GM12873 (cell line): ENCODE measurements at regions not wholly inside any gene's neighbourhood (a gene's known extent, or its start where the extent isn't known, plus 50 kb on each side); places are given as distances from the start of the nearest gene placed in this dataset.

ENCODE experiments used
- TF ChIP-seq, protein P1 (sequence below): IDR thresholded peaks from 2 replicates; pipeline ENCODE4 v1.5.1; 2012; ENCODE audit warnings: low read depth, mild to moderate bottlenecking, moderate library complexity, low read length, control low read depth; ENCODE audit not compliant: insufficient read depth; ENCODE audit errors: missing control alignments

DNA sequence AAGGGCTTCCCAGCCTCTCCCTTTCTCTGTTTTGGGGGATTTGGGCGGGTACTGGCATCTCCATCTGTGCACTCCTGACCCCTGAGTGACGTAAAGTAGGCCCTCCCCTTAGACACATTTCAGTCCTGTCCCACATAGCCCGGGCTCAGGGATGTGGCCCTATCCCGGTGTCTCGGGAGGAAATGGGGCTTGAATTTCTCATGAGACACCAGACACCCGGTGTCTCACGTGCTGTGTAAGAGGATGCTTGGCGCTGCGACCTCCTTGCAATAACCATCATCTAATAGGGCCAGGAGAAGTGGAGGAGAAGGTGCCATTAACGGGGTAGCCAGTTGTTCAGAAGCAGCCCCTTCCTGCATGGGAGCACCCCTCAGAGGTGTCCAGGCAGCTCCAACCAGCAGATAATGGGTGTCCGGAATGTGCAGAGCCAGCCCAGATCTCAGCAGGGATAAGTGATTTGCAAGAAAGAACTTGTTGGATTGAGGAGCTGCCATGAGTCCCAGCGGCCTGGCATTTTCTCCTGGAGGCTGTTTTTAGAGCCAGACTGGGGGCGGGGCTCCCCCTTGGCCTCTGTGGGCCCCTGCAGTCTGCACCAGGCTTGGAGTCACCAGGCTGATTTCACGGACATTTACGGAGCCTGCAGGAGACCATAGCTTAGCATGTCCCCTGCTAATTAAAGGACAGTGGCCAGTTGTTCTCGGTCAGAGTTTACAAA is 372.0 kb downstream of the PREX1 start:
- TF ChIP-seq, protein P1, sequence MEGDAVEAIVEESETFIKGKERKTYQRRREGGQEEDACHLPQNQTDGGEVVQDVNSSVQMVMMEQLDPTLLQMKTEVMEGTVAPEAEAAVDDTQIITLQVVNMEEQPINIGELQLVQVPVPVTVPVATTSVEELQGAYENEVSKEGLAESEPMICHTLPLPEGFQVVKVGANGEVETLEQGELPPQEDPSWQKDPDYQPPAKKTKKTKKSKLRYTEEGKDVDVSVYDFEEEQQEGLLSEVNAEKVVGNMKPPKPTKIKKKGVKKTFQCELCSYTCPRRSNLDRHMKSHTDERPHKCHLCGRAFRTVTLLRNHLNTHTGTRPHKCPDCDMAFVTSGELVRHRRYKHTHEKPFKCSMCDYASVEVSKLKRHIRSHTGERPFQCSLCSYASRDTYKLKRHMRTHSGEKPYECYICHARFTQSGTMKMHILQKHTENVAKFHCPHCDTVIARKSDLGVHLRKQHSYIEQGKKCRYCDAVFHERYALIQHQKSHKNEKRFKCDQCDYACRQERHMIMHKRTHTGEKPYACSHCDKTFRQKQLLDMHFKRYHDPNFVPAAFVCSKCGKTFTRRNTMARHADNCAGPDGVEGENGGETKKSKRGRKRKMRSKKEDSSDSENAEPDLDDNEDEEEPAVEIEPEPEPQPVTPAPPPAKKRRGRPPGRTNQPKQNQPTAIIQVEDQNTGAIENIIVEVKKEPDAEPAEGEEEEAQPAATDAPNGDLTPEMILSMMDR, result no peak

DNA sequence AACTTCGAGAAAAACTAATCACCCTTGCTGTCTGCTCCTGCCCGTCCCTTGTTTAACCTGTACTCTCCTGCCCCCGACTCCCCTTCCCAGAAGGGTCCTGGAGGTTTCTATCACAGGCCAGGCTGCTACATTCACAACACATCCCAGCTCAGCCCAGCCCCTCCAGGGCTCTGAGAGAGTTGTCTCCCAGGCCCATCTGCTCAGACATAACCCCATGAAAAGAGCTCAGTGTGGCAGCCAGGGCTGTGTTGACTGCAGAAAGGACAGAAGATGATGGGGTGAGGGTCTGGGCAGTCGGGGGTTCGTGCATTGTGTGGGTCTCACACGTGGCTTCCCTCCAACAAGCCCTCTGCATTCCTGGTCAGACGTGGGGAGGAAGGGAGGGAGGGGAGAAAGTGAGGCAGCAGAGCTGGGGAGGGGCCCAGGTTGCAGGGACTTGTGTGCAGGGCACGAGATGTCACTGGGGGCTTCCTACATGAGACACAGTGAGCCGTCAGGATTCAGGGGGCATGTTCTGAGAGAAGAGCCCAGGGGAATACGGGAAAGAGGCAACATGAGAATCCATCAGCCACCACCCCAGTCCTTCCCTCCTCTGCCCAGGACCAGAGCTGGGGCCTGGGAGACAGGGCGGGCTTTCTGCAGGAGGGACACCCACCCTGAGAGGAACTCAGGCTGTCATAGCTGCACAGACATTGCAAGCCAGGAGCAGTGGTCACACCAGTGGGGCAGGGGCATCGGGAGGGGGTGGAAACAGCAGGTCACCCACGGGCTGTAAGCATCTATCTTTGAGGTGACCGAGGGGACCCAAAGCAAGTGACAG is 372.9 kb downstream of the PREX1 start:
- TF ChIP-seq, protein P1, result no peak

DNA sequence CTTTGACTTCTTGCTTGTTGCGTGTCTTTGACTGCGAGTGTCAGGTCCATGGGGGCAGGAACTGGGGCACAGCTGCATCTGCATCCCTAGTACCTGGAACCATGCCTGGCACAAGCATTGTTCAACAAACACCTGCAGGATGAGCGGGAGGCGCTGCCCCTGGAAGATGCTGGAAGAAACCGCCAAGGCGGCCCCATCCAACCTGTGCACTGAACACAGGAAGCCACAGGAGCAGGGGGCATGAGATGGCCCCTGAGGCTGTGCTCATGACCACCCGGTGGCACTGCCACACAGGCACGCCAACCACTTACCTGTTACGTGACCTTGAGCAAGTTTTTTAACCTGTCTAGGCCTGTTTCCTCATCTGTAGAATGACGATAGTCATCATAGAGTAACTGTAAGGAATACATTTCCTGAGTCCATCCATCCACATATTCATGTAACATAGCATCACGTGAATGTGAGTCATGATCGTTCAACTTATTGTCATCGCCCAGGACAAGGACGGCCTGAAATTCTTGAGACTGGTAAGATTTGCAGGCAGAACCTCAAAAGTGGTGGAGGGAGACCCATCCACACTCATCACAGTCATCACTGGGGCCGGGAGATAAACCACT is 374.2 kb downstream of the PREX1 start:
- TF ChIP-seq, protein P1, result no peak

DNA sequence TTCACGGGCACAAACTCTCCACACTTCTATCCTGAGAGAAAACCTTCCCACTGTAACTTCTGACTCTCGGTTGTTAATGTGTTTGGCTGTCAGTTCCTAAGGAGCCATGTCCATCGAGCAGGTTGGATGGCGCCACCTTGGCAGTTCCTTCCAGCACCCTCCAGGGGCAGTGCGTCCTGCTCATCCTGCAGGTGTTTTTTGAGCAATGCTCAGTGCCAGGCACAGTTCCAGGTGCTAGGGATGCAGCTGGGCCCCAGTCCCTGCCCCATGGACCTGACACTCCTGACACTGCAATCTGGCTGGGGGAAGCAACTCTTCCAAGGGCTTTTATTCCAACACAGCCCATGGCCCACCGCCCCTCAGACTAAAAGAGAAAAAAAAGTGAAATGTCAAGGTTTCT is 376.4 kb downstream of the PREX1 start:
- TF ChIP-seq, protein P1, result peak; percentile 8

DNA sequence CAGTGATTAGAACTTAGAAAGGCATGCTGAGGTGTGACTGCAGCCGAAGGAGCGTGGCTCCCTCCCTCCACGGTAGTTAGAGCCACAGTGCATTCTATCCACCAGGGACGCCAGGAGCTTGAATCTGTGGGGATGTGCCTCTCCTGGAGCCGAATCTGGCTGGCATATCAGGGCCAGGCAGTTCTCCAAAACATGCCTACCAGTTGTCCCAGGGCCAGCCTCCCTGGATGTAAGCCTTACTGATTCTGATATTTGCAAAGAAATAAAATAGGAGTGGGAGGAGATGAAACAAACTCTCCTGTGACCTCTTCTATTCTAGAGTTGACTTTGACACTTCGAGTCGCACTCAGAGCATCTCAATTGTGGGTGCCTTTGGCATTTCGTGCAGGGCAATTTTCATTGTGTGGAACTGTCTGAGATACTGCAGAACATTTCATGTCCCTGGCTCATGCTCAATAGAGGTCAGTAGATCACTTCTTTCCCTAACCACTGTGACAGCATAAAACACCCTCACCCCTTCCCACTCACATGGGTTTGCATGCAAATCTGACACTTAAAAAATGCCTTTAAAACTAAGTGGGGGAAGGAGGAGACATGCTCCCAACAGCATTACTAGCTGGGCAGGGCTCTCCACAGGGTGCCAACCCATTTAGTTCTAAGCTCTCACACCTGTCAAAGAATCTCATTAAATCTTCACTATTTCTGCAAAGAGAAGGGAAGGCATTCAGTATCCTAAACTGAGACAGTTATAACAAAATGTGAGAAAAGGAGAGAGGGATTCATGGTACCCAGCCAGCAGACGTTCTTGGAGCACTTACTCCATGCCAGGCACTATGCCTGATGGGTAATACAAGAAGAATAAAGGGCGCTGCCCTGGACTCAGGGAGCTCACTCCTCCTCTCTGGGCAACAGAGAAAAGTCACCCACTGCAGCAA is 378.9 kb downstream of the PREX1 start:
- TF ChIP-seq, protein P1, result no peak

DNA sequence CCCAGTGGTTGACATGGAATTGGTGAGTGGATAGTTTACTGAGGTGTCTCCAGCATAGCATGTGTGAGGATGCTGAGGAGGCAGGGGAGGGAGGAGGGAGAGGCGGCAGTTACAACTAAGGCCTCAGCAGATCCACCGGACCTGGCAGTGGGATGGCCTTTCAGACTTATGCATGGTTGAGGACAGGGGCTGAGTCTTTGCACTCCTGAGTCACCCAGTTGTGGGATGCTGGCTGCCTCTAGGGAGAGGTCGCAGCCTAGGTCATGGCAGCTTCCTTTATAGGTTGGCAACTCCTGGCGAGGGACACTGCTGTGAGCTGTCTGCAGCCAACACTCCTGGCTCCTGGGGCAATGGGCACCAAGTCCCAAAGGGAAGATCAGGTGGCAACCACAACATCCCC is 380.3 kb downstream of the PREX1 start:
- TF ChIP-seq, protein P1, result no peak
